ENCODE measurements at regions not wholly inside any gene's neighbourhood (a gene's known extent, or its start where the extent isn't known, plus 50 kb on each side); places are given as distances from the start of the nearest gene placed in this dataset.

GRCh38 chr18:10057401-10057893 is 143.6 kb downstream of the VAPA start:
- no peaks in the 10 kb centered on the region for H3K4me1 ChIP-seq (ENCODE audit: control insufficient read depth, insufficient read depth, low read length)
- no peaks in the 10 kb centered on the region for H3K36me3 ChIP-seq (ENCODE audit: control insufficient read depth, insufficient read depth, low read length)
- no peak for DNase-seq (ENCODE audit: low read depth, low spot score)
- H3K4me3 ChIP-seq (ENCODE audit: low read length): no peak overlapping the region
- no peak overlapping the region for H3K27ac ChIP-seq (ENCODE audit: low read length)
- no peaks in the 10 kb centered on the region for H3K27me3 ChIP-seq (ENCODE audit: control insufficient read depth, insufficient read depth, low read length)
- no CpG with 5 or more reads among the region's 3 CpGs for WGBS (ENCODE audit: insufficient coverage, insufficient read length)
- H3K9me3 ChIP-seq (ENCODE audit: control insufficient read depth, insufficient read depth, low read length): no peaks in the 10 kb centered on the region

GRCh38 chr18:10057894-10058791 is 144.3 kb downstream of the VAPA start:
- DNase-seq (ENCODE audit: low read depth, low spot score): no peak
- WGBS (ENCODE audit: insufficient coverage, insufficient read length): no CpG with 5 or more reads among the region's 5 CpGs
- no peaks in the 10 kb centered on the region for H3K4me1 ChIP-seq (ENCODE audit: control insufficient read depth, insufficient read depth, low read length)

GRCh38 chr18:10059610-10060468 is 146.0 kb downstream of the VAPA start:
- Histone ChIP-seq H3K36me3 (ENCODE audit: control insufficient read depth, insufficient read depth, low read length) (no peaks in the 10 kb centered on the region), H3K9me3 (ENCODE audit: control insufficient read depth, insufficient read depth, low read length) (no peaks in the 10 kb centered on the region), H3K27me3 (ENCODE audit: control insufficient read depth, insufficient read depth, low read length) (no peaks in the 10 kb centered on the region), H3K4me1 (ENCODE audit: control insufficient read depth, insufficient read depth, low read length) (no peaks in the 10 kb centered on the region), H3K27ac (ENCODE audit: low read length) (no peak overlapping the region), H3K4me3 (ENCODE audit: low read length) (no peak overlapping the region)
- WGBS (ENCODE audit: insufficient coverage, insufficient read length): no CpG with 5 or more reads among the region's 22 CpGs
- DNase-seq (ENCODE audit: low read depth, low spot score): no peak

More at GRCh38 chr18:10057894-10058791, 144.3 kb downstream of the VAPA start:
- Histone ChIP-seq H3K9me3 (ENCODE audit: control insufficient read depth, insufficient read depth, low read length) (no peaks in the 10 kb centered on the region), H3K4me3 (ENCODE audit: low read length) (no peak overlapping the region), H3K36me3 (ENCODE audit: control insufficient read depth, insufficient read depth, low read length) (no peaks in the 10 kb centered on the region), H3K27me3 (ENCODE audit: control insufficient read depth, insufficient read depth, low read length) (no peaks in the 10 kb centered on the region), H3K27ac (ENCODE audit: low read length) (no peak overlapping the region)

- no CpG with 5 or more reads among the region's 6 CpGs for WGBS (ENCODE audit: insufficient coverage, insufficient read length)
- Histone ChIP-seq H3K9me3 (ENCODE audit: control insufficient read depth, insufficient read depth, low read length) (no peaks in the 10 kb centered on the region), H3K4me3 (ENCODE audit: low read length) (no peak overlapping the region), H3K36me3 (ENCODE audit: control insufficient read depth, insufficient read depth, low read length) (no peaks in the 10 kb centered on the region), H3K27me3 (ENCODE audit: control insufficient read depth, insufficient read depth, low read length) (no peaks in the 10 kb centered on the region), H3K27ac (ENCODE audit: low read length) (no peak overlapping the region), H3K4me1 (ENCODE audit: control insufficient read depth, insufficient read depth, low read length) (no peaks in the 10 kb centered on the region)
- DNase-seq (ENCODE audit: low read depth, low spot score): no peak
Observed at GRCh38 chr18:10060469-10060782, 146.6 kb downstream of the VAPA start.

GRCh38 chr18:10060841-10061240 is 147.0 kb downstream of the VAPA start:
- no peak for DNase-seq (ENCODE audit: low read depth, low spot score)
- Histone ChIP-seq H3K9me3 (ENCODE audit: control insufficient read depth, insufficient read depth, low read length) (no peaks in the 10 kb centered on the region), H3K4me3 (ENCODE audit: low read length) (no peak overlapping the region), H3K27me3 (ENCODE audit: control insufficient read depth, insufficient read depth, low read length) (no peaks in the 10 kb centered on the region), H3K4me1 (ENCODE audit: control insufficient read depth, insufficient read depth, low read length) (no peaks in the 10 kb centered on the region), H3K36me3 (ENCODE audit: control insufficient read depth, insufficient read depth, low read length) (no peaks in the 10 kb centered on the region), H3K27ac (ENCODE audit: low read length) (no peak overlapping the region)
- no CpG with 5 or more reads among the region's 3 CpGs for WGBS (ENCODE audit: insufficient coverage, insufficient read length)

GRCh38 chr18:10061566-10062140 is 147.8 kb downstream of the VAPA start:
- Histone ChIP-seq H3K27ac (ENCODE audit: low read length) (no peak overlapping the region), H3K4me1 (ENCODE audit: control insufficient read depth, insufficient read depth, low read length) (no peaks in the 10 kb centered on the region), H3K36me3 (ENCODE audit: control insufficient read depth, insufficient read depth, low read length) (no peaks in the 10 kb centered on the region), H3K27me3 (ENCODE audit: control insufficient read depth, insufficient read depth, low read length) (no peaks in the 10 kb centered on the region), H3K9me3 (ENCODE audit: control insufficient read depth, insufficient read depth, low read length) (no peaks in the 10 kb centered on the region), H3K4me3 (ENCODE audit: low read length) (no peak overlapping the region)
- no CpG with 5 or more reads among the region's 4 CpGs for WGBS (ENCODE audit: insufficient coverage, insufficient read length)
- no peak for DNase-seq (ENCODE audit: low read depth, low spot score)

- no CpG with 5 or more reads among the region's 8 CpGs for WGBS (ENCODE audit: insufficient coverage, insufficient read length)
Observed at GRCh38 chr18:10062302-10063300, 148.8 kb downstream of the VAPA start.

GRCh38 chr18:10063489-10063888 is 149.7 kb downstream of the VAPA start:
- no peak overlapping the region for H3K27ac ChIP-seq (ENCODE audit: low read length)
- no peak for DNase-seq (ENCODE audit: low read depth, low spot score)
- no CpG with 5 or more reads among the region's 8 CpGs for WGBS (ENCODE audit: insufficient coverage, insufficient read length)

More at GRCh38 chr18:10062302-10063300, 148.8 kb downstream of the VAPA start:
- no peak overlapping the region for H3K27ac ChIP-seq (ENCODE audit: low read length)
- no peaks in the 10 kb centered on the region for H3K27me3 ChIP-seq (ENCODE audit: control insufficient read depth, insufficient read depth, low read length)
- no peaks in the 10 kb centered on the region for H3K4me1 ChIP-seq (ENCODE audit: control insufficient read depth, insufficient read depth, low read length)
- H3K4me3 ChIP-seq (ENCODE audit: low read length): no peak overlapping the region
- H3K9me3 ChIP-seq (ENCODE audit: control insufficient read depth, insufficient read depth, low read length): no peaks in the 10 kb centered on the region
- no peak for DNase-seq (ENCODE audit: low read depth, low spot score)
- no peaks in the 10 kb centered on the region for H3K36me3 ChIP-seq (ENCODE audit: control insufficient read depth, insufficient read depth, low read length)

GRCh38 chr18:10064267-10064666 is 150.5 kb downstream of the VAPA start:
- no peak for DNase-seq (ENCODE audit: low read depth, low spot score)
- Histone ChIP-seq H3K9me3 (ENCODE audit: control insufficient read depth, insufficient read depth, low read length) (no peaks in the 10 kb centered on the region), H3K36me3 (ENCODE audit: control insufficient read depth, insufficient read depth, low read length) (no peaks in the 10 kb centered on the region), H3K4me3 (ENCODE audit: low read length) (no peak overlapping the region), H3K27me3 (ENCODE audit: control insufficient read depth, insufficient read depth, low read length) (no peaks in the 10 kb centered on the region), H3K4me1 (ENCODE audit: control insufficient read depth, insufficient read depth, low read length) (no peaks in the 10 kb centered on the region), H3K27ac (ENCODE audit: low read length) (no peak overlapping the region)
- WGBS (ENCODE audit: insufficient coverage, insufficient read length): no CpG with 5 or more reads among the region's 3 CpGs

More at GRCh38 chr18:10063489-10063888, 149.7 kb downstream of the VAPA start:
- Histone ChIP-seq H3K9me3 (ENCODE audit: control insufficient read depth, insufficient read depth, low read length) (no peaks in the 10 kb centered on the region), H3K36me3 (ENCODE audit: control insufficient read depth, insufficient read depth, low read length) (no peaks in the 10 kb centered on the region), H3K4me3 (ENCODE audit: low read length) (no peak overlapping the region), H3K27me3 (ENCODE audit: control insufficient read depth, insufficient read depth, low read length) (no peaks in the 10 kb centered on the region), H3K4me1 (ENCODE audit: control insufficient read depth, insufficient read depth, low read length) (no peaks in the 10 kb centered on the region)
